OCI-M2 (cell line): ENCODE measurements at regions not wholly inside any gene's neighbourhood (a gene's known extent, or its start where the extent isn't known, plus 50 kb on each side); places are given as distances from the start of the nearest gene placed in this dataset.
"Not testable (repeated sequence)": the region's sequence is repeated elsewhere in the genome, so short reads cannot be mapped to it uniquely, and the experiment has no call there.

Experiments used
- DNase-seq: peaks from one replicate; lab custom pipeline; 2025; ENCODE audit not compliant: unreplicated experiment; lab: John Stamatoyannopoulos, UW

GRCh38 chr1:8120693-8121260 lies 94.7 kb upstream of the ERRFI1 start:
- no peak for DNase-seq

GRCh38 chr1:8118736-8119135 lies 92.6 kb upstream of the ERRFI1 start:
- DNase-seq, result not testable (repeated sequence)

- no peak for DNase-seq
These were observed 91.9 kb upstream of the ERRFI1 start for GRCh38 chr1:8118031-8118451.

GRCh38 chr1:8116894-8117264 lies 90.8 kb upstream of the ERRFI1 start:
- DNase-seq, result no peak

GRCh38 chr1:8115769-8116167 lies 89.7 kb upstream of the ERRFI1 start:
- no peak for DNase-seq

GRCh38 chr1:8115031-8115768 lies 89.1 kb upstream of the ERRFI1 start:
- DNase-seq, result no peak

GRCh38 chr1:8113262-8114220 lies 87.4 kb upstream of the ERRFI1 start:
- no peak for DNase-seq

GRCh38 chr1:8112611-8113261 lies 86.6 kb upstream of the ERRFI1 start:
- no peak for DNase-seq

GRCh38 chr1:8111560-8111959 lies 85.5 kb upstream of the ERRFI1 start:
- no peak for DNase-seq

- no peak for DNase-seq
These were observed 83.1 kb upstream of the ERRFI1 start for GRCh38 chr1:8109216-8109615.

- no peak for DNase-seq
These were observed 81.8 kb upstream of the ERRFI1 start for GRCh38 chr1:8107897-8108296.

GRCh38 chr1:8104278-8105236 lies 78.4 kb upstream of the ERRFI1 start:
- no peak for DNase-seq

- DNase-seq, result no peak
These were observed 71.8 kb upstream of the ERRFI1 start for GRCh38 chr1:8097908-8098307.

GRCh38 chr1:8097077-8097799 lies 71.1 kb upstream of the ERRFI1 start:
- no peak for DNase-seq

- DNase-seq, result no peak
These were observed 70.2 kb upstream of the ERRFI1 start for GRCh38 chr1:8096105-8097011.

- DNase-seq, result no peak
These were observed 69.5 kb upstream of the ERRFI1 start for GRCh38 chr1:8095584-8095983.

GRCh38 chr1:8094481-8095241 lies 68.6 kb upstream of the ERRFI1 start:
- no peak for DNase-seq
